NCI-H345 treated with DMSO at 0.1 percent for 48 hours (cell line): ENCODE measurements at regions not wholly inside any gene's neighbourhood (a gene's known extent, or its start where the extent isn't known, plus 50 kb on each side); places are given as distances from the start of the nearest gene placed in this dataset.
A peak's percentile ranks its signal among the peaks of the same experiment; 100 is the strongest.
"Not testable (repeated sequence)": the region's sequence is repeated elsewhere in the genome, so short reads cannot be mapped to it uniquely, and the experiment has no call there.

ENCODE experiments used
- DNase-seq: peaks from one replicate; lab custom pipeline; 2025; ENCODE audit not compliant: unreplicated experiment; lab: John Stamatoyannopoulos, UW

- DNase-seq = no peak
Observed at GRCh38 chr1:208977638-208978256, 605.8 kb upstream of the CAMK1G start.

GRCh38 chr1:208979776-208980175 lies 603.7 kb upstream of the CAMK1G start:
- no peak for DNase-seq

- no peak for DNase-seq
Observed at GRCh38 chr1:208980605-208981004, 602.9 kb upstream of the CAMK1G start.

GRCh38 chr1:208985231-208985630 lies 598.3 kb upstream of the CAMK1G start:
- no peak for DNase-seq

GRCh38 chr1:208988811-208989222 lies 594.7 kb upstream of the CAMK1G start:
- peak; percentile 49 for DNase-seq

GRCh38 chr1:208990456-208990855 lies 593.1 kb upstream of the CAMK1G start:
- no peak for DNase-seq

GRCh38 chr1:208997053-208997452 lies 586.5 kb upstream of the CAMK1G start:
- not testable (repeated sequence) for DNase-seq

- DNase-seq = no peak
Observed at GRCh38 chr1:208997726-208998312, 585.7 kb upstream of the CAMK1G start.

- no peak for DNase-seq
Observed at GRCh38 chr1:209008586-209008985, 574.9 kb upstream of the CAMK1G start.

GRCh38 chr1:209010475-209011230 lies 572.9 kb upstream of the CAMK1G start:
- no peak for DNase-seq

GRCh38 chr1:209012443-209013196 lies 570.9 kb upstream of the CAMK1G start:
- DNase-seq = peak; percentile 32

- DNase-seq = no peak
Observed at GRCh38 chr1:209015092-209015491, 568.4 kb upstream of the CAMK1G start.

- no peak for DNase-seq
Observed at GRCh38 chr1:209021622-209022021, 561.9 kb upstream of the CAMK1G start.

- no peak for DNase-seq
Observed at GRCh38 chr1:209023790-209024189, 559.7 kb upstream of the CAMK1G start.

- no peak for DNase-seq
Observed at GRCh38 chr1:209029737-209030136, 553.8 kb upstream of the CAMK1G start.

- DNase-seq = no peak
Observed at GRCh38 chr1:209030454-209031167, 552.9 kb upstream of the CAMK1G start.

- DNase-seq = no peak
Observed at GRCh38 chr1:209037064-209037463, 546.5 kb upstream of the CAMK1G start.

GRCh38 chr1:209038316-209038715 lies 545.2 kb upstream of the CAMK1G start:
- DNase-seq = no peak

GRCh38 chr1:209038735-209039134 lies 544.8 kb upstream of the CAMK1G start:
- no peak for DNase-seq

- no peak for DNase-seq
Observed at GRCh38 chr1:209040351-209040750, 543.2 kb upstream of the CAMK1G start.

GRCh38 chr1:209041927-209042326 lies 541.6 kb upstream of the CAMK1G start:
- no peak for DNase-seq
